ENCODE measurements at regions not wholly inside any gene's neighbourhood (a gene's known extent, or its start where the extent isn't known, plus 50 kb on each side); places are given as distances from the start of the nearest gene placed in this dataset.
"Not testable (repeated sequence)": the region's sequence is repeated elsewhere in the genome, so short reads cannot be mapped to it uniquely, and the experiment has no call there.

DNA sequence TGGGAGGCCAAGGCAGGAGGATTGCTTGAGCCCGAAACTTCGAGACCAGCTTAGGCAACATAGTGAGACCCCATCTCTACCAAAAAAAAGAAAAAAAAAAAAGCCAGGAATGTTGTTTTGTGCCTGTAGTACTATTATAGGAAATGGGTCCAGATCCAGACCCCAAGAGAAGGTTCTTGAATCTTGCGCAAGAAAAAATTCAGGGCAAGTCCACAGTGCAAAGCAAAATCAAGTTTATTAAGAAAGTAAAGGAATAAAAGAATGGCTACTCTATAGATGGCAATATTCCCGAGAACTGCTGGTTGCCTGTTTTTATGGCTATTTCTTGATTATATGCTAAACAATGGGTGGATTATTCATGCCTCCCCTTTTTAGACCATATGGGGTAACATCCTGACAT lies 51.2 kb upstream of the RDX start:
- DNase-seq = no peak

DNA sequence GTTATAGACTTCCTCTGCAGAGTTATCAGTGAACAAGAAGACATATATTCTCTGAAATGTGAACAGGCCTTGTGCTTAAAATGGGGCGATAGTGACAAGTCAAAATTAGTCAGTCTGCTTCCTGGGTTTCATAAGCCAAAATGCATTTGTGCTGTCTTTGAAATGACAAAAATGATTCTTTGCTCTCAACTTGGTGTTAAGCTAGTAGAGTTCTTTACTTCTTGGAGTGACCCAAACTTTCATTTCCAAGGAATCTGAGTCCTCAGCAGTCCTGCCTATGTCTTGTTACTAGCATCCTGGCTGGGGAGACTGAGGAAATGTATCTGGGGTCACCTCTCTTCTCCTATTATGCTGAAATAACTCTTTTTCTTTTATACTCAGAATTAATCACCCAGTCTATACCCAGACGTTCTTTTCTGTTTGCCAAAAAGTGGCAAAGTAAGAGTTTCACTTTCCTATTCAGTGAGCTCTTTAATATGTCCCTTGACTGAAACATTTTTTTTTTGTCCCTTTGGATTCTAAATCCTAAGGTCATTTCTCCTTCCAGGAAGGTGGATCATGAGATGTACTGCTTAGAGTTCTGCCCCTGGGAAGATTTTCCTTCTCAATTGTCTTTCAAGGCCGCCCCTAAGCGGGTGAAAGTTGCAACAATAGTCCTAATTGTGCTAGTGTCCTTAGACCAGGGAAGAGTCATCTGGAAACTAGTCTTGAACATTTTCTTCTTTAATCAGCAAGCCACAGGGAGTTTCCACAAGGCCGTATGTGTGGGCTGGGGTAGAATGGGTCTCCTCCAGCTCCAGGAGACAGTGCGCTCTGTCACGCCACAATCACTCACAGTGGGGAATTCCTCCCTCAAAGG lies 53.0 kb upstream of the RDX start:
- DNase-seq = no peak

- not testable (repeated sequence) for DNase-seq
These were observed 53.6 kb upstream of the RDX start for GRCh38 chr11:110349997-110350383.

DNA sequence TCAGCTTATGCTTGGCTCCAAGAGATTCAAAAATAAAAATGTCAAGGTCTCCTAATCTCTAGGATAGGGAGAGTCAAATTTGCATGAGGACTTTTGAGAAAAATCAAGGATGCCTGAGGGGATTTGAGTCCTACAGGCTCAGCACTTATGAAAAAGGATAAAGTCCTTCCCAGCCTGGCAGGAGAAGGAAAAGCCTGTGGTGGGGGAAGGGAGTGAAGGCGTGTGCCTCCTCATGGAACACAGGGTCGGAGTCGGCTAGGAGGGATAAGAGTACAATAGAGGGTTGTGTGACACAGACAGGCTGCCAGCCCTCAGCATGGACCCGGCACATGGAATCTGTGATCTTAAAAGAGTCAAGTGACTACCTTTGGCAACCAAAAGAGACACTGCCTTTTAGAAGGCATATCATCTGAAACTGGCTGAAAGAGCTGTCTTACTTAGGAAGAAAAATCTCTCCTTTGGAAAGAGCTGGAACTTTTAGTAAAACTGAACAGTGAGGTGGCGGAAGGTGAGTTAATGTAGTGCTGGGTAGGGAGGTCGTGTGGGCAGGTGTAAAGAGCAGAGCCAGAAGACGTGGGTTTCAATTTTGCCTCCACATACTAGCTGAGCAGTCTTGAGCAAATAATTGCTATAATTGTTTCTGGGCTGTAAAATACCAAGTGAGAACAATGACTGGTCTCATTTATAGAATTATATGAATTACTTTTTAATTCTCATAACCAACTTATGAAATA lies 58.8 kb upstream of the RDX start:
- DNase-seq = no peak

- no peak for DNase-seq
These were observed 60.6 kb upstream of the RDX start for GRCh38 chr11:110356762-110357671.

DNA sequence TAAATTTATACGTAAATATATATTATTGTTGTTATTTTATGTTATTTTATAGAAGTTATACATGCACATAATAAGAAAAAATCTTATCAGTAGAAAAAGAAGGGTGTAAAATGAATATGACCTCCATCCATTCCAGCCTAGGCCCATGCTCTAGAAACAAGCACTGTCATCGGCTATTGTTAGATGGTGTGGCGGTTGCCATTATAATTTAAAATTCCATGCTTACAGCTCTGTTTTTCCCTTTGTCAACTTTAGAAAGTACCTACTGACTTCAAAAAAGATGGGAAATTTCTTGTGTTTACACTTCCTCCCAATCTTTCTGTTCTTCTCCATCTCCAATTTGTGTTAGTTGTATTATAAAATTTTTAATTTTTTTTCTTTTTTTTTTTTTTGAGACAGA lies 61.9 kb upstream of the RDX start:
- no peak for DNase-seq

GRCh38 chr11:110360781-110361408 lies 64.5 kb upstream of the RDX start:
- not testable (repeated sequence) for DNase-seq

DNA sequence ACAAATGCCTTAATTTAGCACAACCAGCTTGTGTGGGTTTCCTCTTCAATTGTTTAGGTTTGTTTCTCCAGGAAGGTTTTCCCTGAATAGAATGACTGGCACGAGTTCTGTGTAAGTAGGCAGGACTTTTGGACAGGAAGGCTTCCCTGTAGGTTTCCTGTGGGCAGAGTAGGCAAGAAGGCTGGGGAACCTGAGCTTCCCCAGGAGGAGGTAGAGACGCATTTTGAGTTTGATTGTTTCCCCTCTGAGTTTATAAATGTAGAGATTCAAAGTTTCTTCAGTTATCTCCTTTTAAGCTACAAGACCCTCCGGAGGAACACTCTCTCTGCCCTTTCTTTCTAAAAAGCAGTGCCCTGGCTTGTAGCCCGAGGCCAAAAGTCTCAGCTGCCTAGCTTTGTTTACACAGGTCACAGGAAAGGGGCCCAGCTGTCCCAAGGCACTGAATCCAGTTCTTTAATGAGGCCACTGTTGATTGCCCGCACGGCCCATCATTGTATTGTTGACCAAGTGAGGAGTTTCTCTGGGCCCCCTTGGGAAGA lies 66.6 kb upstream of the RDX start:
- peak; percentile 68 for DNase-seq

DNA sequence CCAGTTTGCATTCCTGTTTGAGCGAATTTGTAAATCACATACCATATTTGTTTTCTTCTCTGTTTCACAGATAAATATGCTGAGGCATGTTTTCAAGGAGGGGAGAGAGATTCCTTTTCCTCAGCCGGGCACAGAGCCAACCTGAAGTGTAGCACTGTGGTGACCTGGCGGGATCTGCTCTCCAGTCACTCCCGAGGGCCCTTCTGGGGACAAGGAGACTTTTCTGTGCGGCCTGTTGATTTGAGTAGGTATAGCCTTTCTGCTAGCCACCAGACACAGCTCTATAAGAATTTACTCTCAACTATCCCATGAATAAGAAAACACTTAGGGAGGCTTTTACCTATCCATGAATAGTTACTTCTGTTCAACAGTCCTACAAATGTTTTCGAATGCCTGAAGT lies 63.5 kb upstream of the FDX1 start:
- DNase-seq = peak; percentile 32

- DNase-seq = no peak
These were observed 62.2 kb upstream of the FDX1 start for GRCh38 chr11:110367571-110367970.

- DNase-seq = no peak
These were observed 58.7 kb upstream of the FDX1 start for GRCh38 chr11:110371084-110371483.

DNA sequence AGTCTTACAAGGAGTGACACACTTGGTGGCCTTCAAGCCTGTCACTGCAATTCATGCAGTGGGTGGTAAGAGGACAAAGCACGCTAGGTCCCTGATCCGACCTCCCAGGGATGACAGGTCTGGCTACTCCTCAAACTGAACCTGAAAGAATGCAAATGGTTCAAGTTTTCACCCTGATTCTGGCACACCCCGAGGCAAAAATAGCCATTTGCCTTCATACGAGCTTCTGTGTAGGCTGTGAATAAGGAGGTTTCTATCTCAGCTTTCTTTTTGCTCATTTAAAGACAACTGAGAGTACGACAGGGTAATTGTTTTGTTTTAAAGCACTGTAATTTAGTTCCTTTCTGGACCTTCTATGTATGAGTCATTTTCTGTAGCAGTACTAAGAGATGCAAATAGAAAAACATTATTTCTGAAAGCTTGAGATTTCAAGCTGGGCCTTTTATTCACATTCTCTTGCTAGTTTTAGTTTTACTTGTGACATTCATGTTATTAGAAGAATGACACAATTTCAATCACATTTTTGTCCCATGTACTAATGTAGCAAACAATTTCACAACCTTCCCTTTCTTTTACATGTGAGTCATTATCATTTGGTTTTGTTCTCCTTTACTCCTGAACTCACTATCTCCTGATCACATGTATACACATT lies 56.6 kb upstream of the FDX1 start:
- DNase-seq = no peak

- no peak for DNase-seq
These were observed 54.8 kb upstream of the FDX1 start for GRCh38 chr11:110374921-110375320.

DNA sequence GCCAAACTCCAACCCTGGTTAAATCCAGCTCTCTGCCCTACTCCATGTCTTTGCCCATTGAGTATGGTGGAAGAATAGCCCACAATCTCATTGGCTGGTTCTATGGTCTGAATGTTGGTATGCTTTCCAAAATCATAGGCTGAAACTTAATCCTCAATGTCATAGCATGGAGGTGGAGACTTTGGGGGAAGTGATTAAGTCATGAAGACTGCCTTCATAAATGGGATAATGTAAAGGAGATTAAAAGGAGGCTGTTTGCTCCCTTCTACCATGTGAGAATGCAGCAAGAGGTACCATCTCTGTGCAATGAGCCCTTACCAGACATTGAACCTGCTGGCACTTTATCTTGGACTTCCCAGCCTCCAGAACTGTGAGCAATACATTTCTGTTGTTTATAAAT lies 54.4 kb upstream of the FDX1 start:
- DNase-seq = no peak

DNA sequence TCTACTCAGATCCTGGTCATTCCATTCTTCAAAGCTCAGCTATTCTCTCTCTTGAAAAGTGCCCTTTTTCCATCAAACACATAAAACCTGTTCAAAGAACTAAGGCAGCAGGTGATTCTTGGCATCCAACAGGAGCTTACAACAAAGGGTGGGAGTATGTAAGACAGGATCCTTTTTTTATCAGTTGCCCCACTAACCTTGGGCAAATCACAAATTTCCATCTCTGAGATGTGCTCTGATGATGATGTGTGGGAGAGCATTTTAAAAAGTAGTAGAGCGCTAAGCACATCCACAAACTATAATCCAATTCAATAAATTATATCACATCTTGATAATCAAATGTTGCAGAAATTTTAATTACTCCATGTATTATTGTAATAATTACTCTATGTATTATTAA lies 53.7 kb upstream of the FDX1 start:
- DNase-seq = no peak

GRCh38 chr11:110376711-110377324 lies 52.9 kb upstream of the FDX1 start:
- DNase-seq = peak; percentile 92

DNA sequence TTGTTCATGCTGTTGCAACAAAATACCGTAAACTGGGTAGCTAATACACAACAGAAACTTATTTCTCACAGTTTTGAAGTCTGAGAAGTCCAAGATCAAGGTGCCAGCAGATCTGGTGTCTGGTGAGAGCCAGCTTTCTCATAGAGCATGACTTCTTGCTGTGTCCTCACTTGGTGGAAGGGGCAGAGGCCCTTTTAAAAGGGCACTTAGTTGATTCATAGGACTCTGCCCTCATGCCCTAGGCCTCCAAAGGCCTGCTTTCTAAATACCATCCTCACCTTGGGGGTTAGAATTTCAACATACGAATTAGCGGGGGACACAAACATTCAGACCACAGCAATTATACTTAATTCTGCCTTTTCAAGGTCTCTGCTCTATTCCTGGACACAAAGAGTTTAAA lies 52.3 kb upstream of the FDX1 start:
- no peak for DNase-seq

- DNase-seq = no peak
These were observed 50.5 kb upstream of the FDX1 start for GRCh38 chr11:110379261-110379660.

- DNase-seq = no peak
These were observed 49.8 kb upstream of the FDX1 start for GRCh38 chr11:110379936-110380335.

Measured in COR-L47 (cell line).